Esophagus muscularis mucosa (tissue), 4 donors: ENCODE measurements at regions not wholly inside any gene's neighbourhood (a gene's known extent, or its start where the extent isn't known, plus 50 kb on each side); places are given as distances from the start of the nearest gene placed in this dataset.

Source experiments
- EP300 ChIP-seq: sonication (generic); formaldehyde crosslinking; IDR thresholded peaks from one replicate; pipeline ENCODE4 v1.6.1; 2017; ENCODE audit warnings: antibody characterized with exemption
- POLR2A ChIP-seq: fragments of 450-650 bp; IDR thresholded peaks from one replicate; pipeline ENCODE4 v1.6.1; 2017; ENCODE audit warnings: antibody characterized with exemption, moderate library complexity, mild to moderate bottlenecking, low read depth
- POLR2AphosphoS5 ChIP-seq, 2 donors: sonication (generic); formaldehyde crosslinking; IDR thresholded peaks; one replicate each; pipeline ENCODE4 v1.6.1; 2017; ENCODE audit warnings: antibody characterized with exemption in 2 of 2
- TF ChIP-seq, protein P1 (sequence below), 3 experiments: fragments of 200-600 bp in 2 of 3; fragments of 450-650 bp in 1 of 3; sonication (generic) in 2 of 3; IDR thresholded peaks; one replicate each; pipeline ENCODE4 v1.5.1; 2017 to 2019; ENCODE audit warnings: antibody characterized with exemption in 3 of 3, mild to moderate bottlenecking in 2 of 3, moderate library complexity in 1 of 3

DNA sequence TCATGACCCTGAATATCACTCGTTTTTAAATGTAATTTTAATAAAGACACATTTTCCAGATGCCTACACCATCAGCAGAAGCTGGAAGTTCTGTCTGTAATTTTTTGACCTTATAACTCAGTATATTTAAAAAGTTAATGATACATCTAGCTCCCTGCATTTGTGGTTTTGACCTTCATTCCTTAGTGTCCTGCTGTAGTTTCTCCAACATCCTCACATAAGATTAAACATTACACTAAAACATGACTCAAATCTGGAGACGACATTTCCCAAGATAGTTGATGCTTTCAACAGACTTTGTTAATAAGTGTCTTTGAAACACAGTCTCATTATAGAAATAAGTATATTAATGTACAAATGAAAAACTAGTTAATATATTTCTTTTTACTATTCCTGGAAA lies 363.1 kb downstream of the POM121L12 start:
- no peak for TF ChIP-seq POLR2A
- TF ChIP-seq, protein P1, sequence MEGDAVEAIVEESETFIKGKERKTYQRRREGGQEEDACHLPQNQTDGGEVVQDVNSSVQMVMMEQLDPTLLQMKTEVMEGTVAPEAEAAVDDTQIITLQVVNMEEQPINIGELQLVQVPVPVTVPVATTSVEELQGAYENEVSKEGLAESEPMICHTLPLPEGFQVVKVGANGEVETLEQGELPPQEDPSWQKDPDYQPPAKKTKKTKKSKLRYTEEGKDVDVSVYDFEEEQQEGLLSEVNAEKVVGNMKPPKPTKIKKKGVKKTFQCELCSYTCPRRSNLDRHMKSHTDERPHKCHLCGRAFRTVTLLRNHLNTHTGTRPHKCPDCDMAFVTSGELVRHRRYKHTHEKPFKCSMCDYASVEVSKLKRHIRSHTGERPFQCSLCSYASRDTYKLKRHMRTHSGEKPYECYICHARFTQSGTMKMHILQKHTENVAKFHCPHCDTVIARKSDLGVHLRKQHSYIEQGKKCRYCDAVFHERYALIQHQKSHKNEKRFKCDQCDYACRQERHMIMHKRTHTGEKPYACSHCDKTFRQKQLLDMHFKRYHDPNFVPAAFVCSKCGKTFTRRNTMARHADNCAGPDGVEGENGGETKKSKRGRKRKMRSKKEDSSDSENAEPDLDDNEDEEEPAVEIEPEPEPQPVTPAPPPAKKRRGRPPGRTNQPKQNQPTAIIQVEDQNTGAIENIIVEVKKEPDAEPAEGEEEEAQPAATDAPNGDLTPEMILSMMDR (IDR thresholded peaks at IDR 0.05) = no peak
- TF ChIP-seq EP300 = no peak
- TF ChIP-seq POLR2AphosphoS5 (IDR thresholded peaks at IDR 0.05) = no peak
